ENCODE measurements at regions not wholly inside any gene's neighbourhood (a gene's known extent, or its start where the extent isn't known, plus 50 kb on each side); places are given as distances from the start of the nearest gene placed in this dataset.

GRCh38 chr12:125902991-125903390, 837.8 kb downstream of the AACS start:
- no peak for TF ChIP-seq CTCF (IDR thresholded peaks at IDR 0.05; ENCODE audit: borderline replicate concordance, control extremely low read depth, extremely low read depth, insufficient read depth, missing control alignments)
- DNase-seq (ENCODE audit: low spot score) = no peak
- in situ Hi-C loops (cut with MboI; ENCODE audit: low sequenced_read_pairs, unreplicated experiment) = no loop called here

- no peak for DNase-seq (ENCODE audit: low spot score)
- in situ Hi-C loops (cut with MboI; ENCODE audit: low sequenced_read_pairs, unreplicated experiment) = no loop called here
- no peak for TF ChIP-seq CTCF (IDR thresholded peaks at IDR 0.05; ENCODE audit: borderline replicate concordance, control extremely low read depth, extremely low read depth, insufficient read depth, missing control alignments)
Observed at GRCh38 chr12:125907351-125907750, 842.1 kb downstream of the AACS start.

GRCh38 chr12:125919856-125920470, 854.7 kb downstream of the AACS start:
- no peak for DNase-seq (ENCODE audit: low spot score)
- no peak for TF ChIP-seq CTCF (IDR thresholded peaks at IDR 0.05; ENCODE audit: borderline replicate concordance, control extremely low read depth, extremely low read depth, insufficient read depth, missing control alignments)
- in situ Hi-C loops (cut with MboI; ENCODE audit: low sequenced_read_pairs, unreplicated experiment) = no loop called here

- no peak for DNase-seq (ENCODE audit: low spot score)
- TF ChIP-seq CTCF (IDR thresholded peaks at IDR 0.05; ENCODE audit: borderline replicate concordance, control extremely low read depth, extremely low read depth, insufficient read depth, missing control alignments) = no peak
- in situ Hi-C loops (cut with MboI; ENCODE audit: low sequenced_read_pairs, unreplicated experiment) = no loop called here
Observed at GRCh38 chr12:125922330-125922729, 857.1 kb downstream of the AACS start.

- TF ChIP-seq CTCF (IDR thresholded peaks at IDR 0.05; ENCODE audit: borderline replicate concordance, control extremely low read depth, extremely low read depth, insufficient read depth, missing control alignments) = no peak
- in situ Hi-C loops (cut with MboI; ENCODE audit: low sequenced_read_pairs, unreplicated experiment) = no loop called here
- no peak for DNase-seq (ENCODE audit: low spot score)
Observed at GRCh38 chr12:125936502-125936901, 871.3 kb downstream of the AACS start.

- DNase-seq (ENCODE audit: low spot score) = no peak
- in situ Hi-C loops (cut with MboI; ENCODE audit: low sequenced_read_pairs, unreplicated experiment) = no loop called here
- no peak for TF ChIP-seq CTCF (IDR thresholded peaks at IDR 0.05; ENCODE audit: borderline replicate concordance, control extremely low read depth, extremely low read depth, insufficient read depth, missing control alignments)
Observed at GRCh38 chr12:125944446-125944845, 879.2 kb downstream of the AACS start.

Measured in GM13976 (cell line).